GM23248 (cell line): ENCODE measurements at regions not wholly inside any gene's neighbourhood (a gene's known extent, or its start where the extent isn't known, plus 50 kb on each side); places are given as distances from the start of the nearest gene placed in this dataset.

ENCODE experiments used
- DNase-seq: peaks from one replicate; pipeline ENCODE4 v3.0.0-alpha.2; 2015
- H2AFZ ChIP-seq: fragments of 200-600 bp; sonication (generic); 2 replicates; pipeline ENCODE4 v1.6.1; 2016; ENCODE audit warnings: antibody characterized with exemption
- H3F3A ChIP-seq: fragments of 200-600 bp; sonication (generic); 2 replicates; pipeline ENCODE4 v1.6.1; 2016; ENCODE audit warnings: mild to moderate bottlenecking, antibody characterized with exemption, mixed run types; ENCODE audit not compliant: insufficient read depth
- H3K27ac ChIP-seq: fragments of 200-600 bp; sonication (generic); 2 replicates; pipeline ENCODE4 v1.5.1; 2016; ENCODE audit warnings: mild to moderate bottlenecking
- H3K27me3 ChIP-seq: fragments of 200-600 bp; sonication (generic); replicated peaks from 2 replicates; pipeline ENCODE4 v1.6.1; 2016; ENCODE audit warnings: mild to moderate bottlenecking; ENCODE audit not compliant: insufficient read depth
- H3K36me3 ChIP-seq: fragments of 200-600 bp; sonication (generic); 2 replicates; pipeline ENCODE4 v1.6.1; 2016; ENCODE audit warnings: low read depth, mild to moderate bottlenecking
- H3K4me1 ChIP-seq: fragments of 200-600 bp; sonication (generic); 2 replicates; pipeline ENCODE4 v1.6.1; 2016; ENCODE audit warnings: mild to moderate bottlenecking; ENCODE audit not compliant: insufficient read depth
- H3K4me2 ChIP-seq: fragments of 200-600 bp; sonication (generic); one replicate; pipeline ENCODE4 v1.6.1; 2016; ENCODE audit warnings: mild to moderate bottlenecking; ENCODE audit not compliant: unreplicated experiment
- H3K4me3 ChIP-seq: fragments of 200-600 bp; sonication (generic); 2 replicates; pipeline ENCODE4 v1.5.1; 2016; ENCODE audit warnings: mild to moderate bottlenecking
- H3K79me2 ChIP-seq: fragments of 200-600 bp; sonication (generic); 2 replicates; pipeline ENCODE4 v1.6.1; 2016; ENCODE audit warnings: mild to moderate bottlenecking; ENCODE audit not compliant: insufficient read depth
- H3K9ac ChIP-seq: fragments of 200-600 bp; sonication (generic); 2 replicates; pipeline ENCODE4 v1.6.1; 2016; ENCODE audit warnings: mild to moderate bottlenecking
- H3K9me2 ChIP-seq: fragments of 200-600 bp; sonication (generic); 2 replicates; pipeline ENCODE4 v1.6.1; 2016; ENCODE audit warnings: mixed run types, mild to moderate bottlenecking, moderate library complexity; ENCODE audit not compliant: insufficient read depth
- H3K9me3 ChIP-seq: fragments of 200-600 bp; sonication (generic); one replicate; pipeline ENCODE4 v1.6.1; 2017; ENCODE audit warnings: low read depth
- H4K20me1 ChIP-seq: fragments of 200-600 bp; sonication (generic); 2 replicates; pipeline ENCODE4 v1.6.0; 2016; ENCODE audit not compliant: insufficient read depth
- EZH2 ChIP-seq: fragments of 200-600 bp; sonication (generic); IDR thresholded peaks from 2 replicates; pipeline ENCODE4 v1.6.1; 2018; ENCODE audit warnings: antibody characterized with exemption, mild to moderate bottlenecking; ENCODE audit not compliant: insufficient read depth, poor library complexity, severe bottlenecking
- EZH2phosphoT487 ChIP-seq: fragments of 200-600 bp; sonication (generic); IDR thresholded peaks from 2 replicates; pipeline ENCODE4 v1.6.1; 2018; ENCODE audit warnings: antibody characterized with exemption, moderate library complexity, mild to moderate bottlenecking, low read depth; ENCODE audit not compliant: insufficient read depth
- WGBS, 2 experiments: methylation state at CpG; one replicate each; pipeline ENCODE4 v1.1.6; 2015 to 2017; ENCODE audit warnings: low lambda C conversion rate in 2 of 2, low coverage in 1 of 2; ENCODE audit errors: missing lambda C conversion rate in 2 of 2; 5-methylcytosine and 5-hydroxymethylcytosine counted together
- in situ Hi-C: fragments of 300-500 bp; cut with MboI; formaldehyde crosslinking; loops from 2 replicates; pipeline ENCODE4 v1.15.0; 2020

- in situ Hi-C loops, result no loop called here
- DNase-seq, result no peak
- WGBS, 2 experiments, result 25 to 33% methylated on average over 3 of the region's 3 CpGs
- no peak overlapping the region for H2AFZ ChIP-seq
- TF ChIP-seq EZH2 (no peak), EZH2phosphoT487 (no peak)
- no peaks in the 10 kb centered on the region for H3K36me3 ChIP-seq
- no peak overlapping the region for H3K27ac ChIP-seq
- no peaks in the 10 kb centered on the region for H3K79me2 ChIP-seq
- no peak overlapping the region for H3K9ac ChIP-seq
- no peaks in the 10 kb centered on the region for H3K27me3 ChIP-seq
- 0 out of 2 replicates have a peak, but pooled peaks cover 4% of the 10 kb centered on the region for H3K4me1 ChIP-seq
- no peaks in the 10 kb centered on the region for H4K20me1 ChIP-seq
- no peak overlapping the region for H3K4me3 ChIP-seq
- no peaks in the 10 kb centered on the region for H3K9me2 ChIP-seq
- no peak overlapping the region for H3K4me2 ChIP-seq
- peaks cover 4% of the 10 kb centered on the region; the same call in 1 of the 2 replicates for H3F3A ChIP-seq
- no peaks in the 10 kb centered on the region for H3K9me3 ChIP-seq
These were observed 511.4 kb upstream of the B3GALT2 start for GRCh38 chr1:193697776-193698175.

GRCh38 chr1:193697115-193697762 is 510.8 kb upstream of the B3GALT2 start:
- WGBS, 2 experiments, result 28 to 39% methylated on average over 2 of the region's 2 CpGs
- no peak for DNase-seq
- TF ChIP-seq EZH2phosphoT487 (no peak), EZH2 (no peak)

GRCh38 chr1:193694741-193695140 is 508.3 kb upstream of the B3GALT2 start:
- Histone ChIP-seq H3K9me2 (no peaks in the 10 kb centered on the region), H3K27me3 (no peaks in the 10 kb centered on the region), H3K4me2 (no peak overlapping the region), H3K36me3 (no peaks in the 10 kb centered on the region), H3K9me3 (no peaks in the 10 kb centered on the region), H4K20me1 (no peaks in the 10 kb centered on the region), H2AFZ (no peak overlapping the region), H3K4me1 (no peaks in the 10 kb centered on the region), H3K27ac (no peak overlapping the region), H3K79me2 (no peaks in the 10 kb centered on the region), H3K4me3 (no peak overlapping the region), H3K9ac (no peak overlapping the region), H3F3A (no peaks in the 10 kb centered on the region)
- TF ChIP-seq EZH2 (no peak), EZH2phosphoT487 (no peak)
- 29 to 41% methylated on average over 1 of the region's 1 CpG for WGBS, 2 experiments
- in situ Hi-C loops, result no loop called here
- DNase-seq, result no peak

More at GRCh38 chr1:193697115-193697762, 510.8 kb upstream of the B3GALT2 start:
- Histone ChIP-seq H4K20me1 (no peaks in the 10 kb centered on the region), H3K4me1 (0 out of 2 replicates have a peak, but pooled peaks cover 4% of the 10 kb centered on the region), H3K27me3 (no peaks in the 10 kb centered on the region), H3K79me2 (no peaks in the 10 kb centered on the region), H2AFZ (no peak overlapping the region), H3K4me3 (no peak overlapping the region), H3K27ac (no peak overlapping the region), H3K36me3 (no peaks in the 10 kb centered on the region), H3K4me2 (no peak overlapping the region), H3K9me2 (no peaks in the 10 kb centered on the region), H3K9ac (no peak overlapping the region), H3K9me3 (no peaks in the 10 kb centered on the region), H3F3A (peaks cover 4% of the 10 kb centered on the region; the same call in 1 of the 2 replicates)
- in situ Hi-C loops, result no loop called here

- 25 to 29% methylated on average over 2 of the region's 2 CpGs for WGBS, 2 experiments
- H3K4me3 ChIP-seq, result no peak overlapping the region
- in situ Hi-C loops, result no loop called here
- H3K9ac ChIP-seq, result no peak overlapping the region
- H3K9me2 ChIP-seq, result no peaks in the 10 kb centered on the region
- H3K9me3 ChIP-seq, result no peaks in the 10 kb centered on the region
- no peak for DNase-seq
- H3K4me1 ChIP-seq, result no peaks in the 10 kb centered on the region
- H3K79me2 ChIP-seq, result no peaks in the 10 kb centered on the region
- H2AFZ ChIP-seq, result no peak overlapping the region
- no peaks in the 10 kb centered on the region for H4K20me1 ChIP-seq
- no peaks in the 10 kb centered on the region; the same call in 1 of the 2 replicates for H3K27me3 ChIP-seq
- no peak overlapping the region for H3K27ac ChIP-seq
- no peaks in the 10 kb centered on the region for H3K36me3 ChIP-seq
- TF ChIP-seq EZH2 (no peak), EZH2phosphoT487 (no peak)
- no peaks in the 10 kb centered on the region for H3F3A ChIP-seq
- no peak overlapping the region for H3K4me2 ChIP-seq
These were observed 499.6 kb upstream of the B3GALT2 start for GRCh38 chr1:193685986-193686385.

GRCh38 chr1:193681422-193681821 is 495.0 kb upstream of the B3GALT2 start:
- H3K27ac ChIP-seq, result no peak overlapping the region
- H3K9ac ChIP-seq, result no peak overlapping the region
- no peak overlapping the region for H3K4me2 ChIP-seq
- no peaks in the 10 kb centered on the region for H3F3A ChIP-seq
- WGBS, 2 experiments, result 39 to 69% methylated on average over 1 of the region's 1 CpG
- H4K20me1 ChIP-seq, result no peaks in the 10 kb centered on the region
- no peak overlapping the region for H2AFZ ChIP-seq
- no peaks in the 10 kb centered on the region for H3K9me3 ChIP-seq
- in situ Hi-C loops, result no loop called here
- H3K4me3 ChIP-seq, result no peak overlapping the region
- no peaks in the 10 kb centered on the region; the same call in 1 of the 2 replicates for H3K27me3 ChIP-seq
- no peaks in the 10 kb centered on the region for H3K36me3 ChIP-seq
- H3K4me1 ChIP-seq, result no peaks in the 10 kb centered on the region
- TF ChIP-seq EZH2phosphoT487 (no peak), EZH2 (no peak)
- DNase-seq, result no peak
- H3K9me2 ChIP-seq, result no peaks in the 10 kb centered on the region
- H3K79me2 ChIP-seq, result no peaks in the 10 kb centered on the region
